DMS79 (cell line): ENCODE measurements at regions not wholly inside any gene's neighbourhood (a gene's known extent, or its start where the extent isn't known, plus 50 kb on each side); places are given as distances from the start of the nearest gene placed in this dataset.

Experiments
- DNase-seq: peaks from one replicate; lab custom pipeline; 2025; lab: John Stamatoyannopoulos, UW

DNA sequence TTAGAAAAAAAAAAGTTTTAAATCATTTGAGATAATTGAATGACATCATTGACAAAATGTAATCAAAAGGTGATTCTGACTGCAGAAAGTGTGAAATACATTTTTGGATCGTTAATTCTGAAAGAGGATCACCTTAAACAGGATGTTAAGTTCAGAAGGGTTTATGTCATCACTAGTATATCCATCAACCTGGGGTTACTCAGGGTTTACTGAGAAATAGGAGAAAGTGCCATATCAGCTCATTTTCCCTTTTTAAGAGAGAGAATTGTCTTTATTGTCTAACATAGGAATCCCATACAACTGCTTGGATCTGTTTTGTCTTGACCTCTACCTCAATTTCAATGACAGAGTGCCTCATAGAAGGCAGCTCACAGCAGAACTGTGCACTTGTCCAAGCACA is 466.1 kb upstream of the LINC00305 start:
- DNase-seq = no peak

DNA sequence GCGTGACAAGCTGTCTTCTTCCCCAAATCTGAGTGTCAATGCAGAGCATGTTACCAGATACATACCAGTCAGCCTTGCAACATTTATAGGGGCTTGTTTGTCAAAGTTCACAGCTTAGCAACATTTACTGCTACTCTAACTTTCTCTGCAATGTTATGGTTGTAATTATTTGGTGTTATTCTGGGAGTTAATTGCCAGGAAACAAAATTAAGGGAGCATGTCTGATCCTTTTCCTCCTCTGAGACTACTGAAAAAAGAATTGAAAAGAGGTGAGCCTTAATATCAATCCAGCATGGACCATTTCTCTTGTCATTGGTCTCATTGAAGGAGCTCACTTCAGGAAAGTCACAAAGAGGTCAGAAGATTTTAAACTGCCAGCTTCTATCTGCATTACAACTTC is 465.6 kb upstream of the LINC00305 start:
- DNase-seq = no peak

DNA sequence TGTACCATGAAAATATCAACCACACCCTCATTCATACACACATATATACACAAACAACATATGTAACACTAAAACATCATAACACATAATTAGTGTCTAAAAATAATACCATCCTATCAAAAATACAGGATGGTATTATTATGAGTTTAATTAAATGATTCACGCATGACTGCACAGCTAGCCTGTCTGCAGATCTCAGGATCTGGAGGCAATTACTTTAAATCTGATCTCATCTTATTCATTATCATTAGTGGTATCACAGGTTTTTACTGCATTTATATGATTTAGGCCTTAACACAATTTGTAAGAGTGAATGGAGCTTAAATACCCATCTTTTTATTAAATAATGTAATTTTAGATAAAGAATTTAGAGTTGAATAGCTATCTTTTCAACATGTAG is 443.4 kb upstream of the LINC00305 start:
- no peak for DNase-seq

DNA sequence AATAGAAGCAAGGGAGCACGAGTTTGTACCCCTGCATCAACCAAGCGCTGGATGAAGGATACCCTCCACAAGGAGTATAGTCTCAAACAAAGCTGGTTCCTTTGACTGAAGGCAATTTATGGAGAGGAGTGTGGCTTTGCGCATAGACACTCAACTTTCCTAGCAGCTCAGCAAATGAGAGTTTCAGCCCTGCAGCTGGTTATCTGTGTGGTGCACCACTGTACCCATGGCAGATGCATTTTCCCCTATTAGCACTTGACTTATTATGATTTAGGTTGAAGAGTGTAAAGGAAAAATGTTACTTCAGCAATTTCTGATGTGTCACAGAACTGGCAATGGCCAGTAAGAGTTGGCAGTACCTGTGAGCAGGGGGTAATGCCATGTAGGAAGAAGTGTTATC is 440.1 kb upstream of the LINC00305 start:
- DNase-seq = no peak

DNA sequence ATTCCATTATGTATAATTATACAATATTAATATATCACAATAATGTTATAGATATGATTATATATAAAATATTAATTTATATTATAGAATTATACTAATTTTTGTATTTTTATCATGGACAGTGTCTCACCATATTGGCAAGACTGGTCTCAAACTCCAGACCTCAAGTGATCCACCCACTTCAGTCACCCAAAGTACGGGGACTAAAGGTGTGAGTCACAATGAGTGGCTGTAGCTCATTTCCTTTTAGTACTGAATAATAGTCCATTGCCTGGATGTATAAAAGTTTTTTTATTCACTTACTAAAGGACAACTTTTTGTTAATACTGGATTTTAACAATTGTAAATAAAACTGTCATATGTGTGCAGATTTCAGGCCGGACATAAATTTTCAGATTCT is 417.6 kb upstream of the LINC00305 start:
- no peak for DNase-seq

DNA sequence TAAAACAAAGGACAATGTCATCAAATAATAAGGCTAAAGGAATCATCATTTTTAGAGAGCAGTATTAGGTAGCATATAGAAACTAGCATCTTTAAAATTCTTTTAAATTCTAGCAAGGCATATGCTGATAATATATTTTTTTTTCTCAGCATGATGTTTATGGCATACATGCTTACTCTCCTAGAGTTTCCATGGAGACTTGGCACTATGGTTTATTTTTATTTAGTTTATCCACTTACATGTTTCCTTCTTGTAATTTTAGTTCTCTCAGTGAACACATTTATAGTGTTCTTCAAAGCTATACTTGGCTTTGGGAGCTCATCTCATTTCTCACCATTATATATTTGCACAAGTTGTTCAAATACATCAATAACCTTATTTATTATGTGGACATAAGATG is 413.8 kb upstream of the LINC00305 start:
- DNase-seq = no peak

DNA sequence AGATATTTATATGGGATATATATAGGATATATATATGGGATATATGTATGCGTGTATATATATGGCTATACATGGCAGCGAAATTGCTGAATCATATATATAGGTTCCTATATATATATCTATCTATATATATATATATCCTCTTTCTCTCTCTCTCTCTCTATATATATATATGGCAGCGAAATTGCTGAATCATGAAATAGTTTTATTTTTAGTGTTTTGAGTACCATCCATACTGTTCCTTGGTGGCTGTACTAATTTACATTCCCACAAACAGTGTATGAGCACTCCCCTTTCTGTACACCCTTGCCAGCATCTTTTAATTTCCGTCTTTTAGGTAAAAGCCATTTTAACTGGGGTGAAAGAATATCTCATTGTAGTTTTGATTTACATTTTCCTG is 397.6 kb upstream of the LINC00305 start:
- DNase-seq = no peak

DNA sequence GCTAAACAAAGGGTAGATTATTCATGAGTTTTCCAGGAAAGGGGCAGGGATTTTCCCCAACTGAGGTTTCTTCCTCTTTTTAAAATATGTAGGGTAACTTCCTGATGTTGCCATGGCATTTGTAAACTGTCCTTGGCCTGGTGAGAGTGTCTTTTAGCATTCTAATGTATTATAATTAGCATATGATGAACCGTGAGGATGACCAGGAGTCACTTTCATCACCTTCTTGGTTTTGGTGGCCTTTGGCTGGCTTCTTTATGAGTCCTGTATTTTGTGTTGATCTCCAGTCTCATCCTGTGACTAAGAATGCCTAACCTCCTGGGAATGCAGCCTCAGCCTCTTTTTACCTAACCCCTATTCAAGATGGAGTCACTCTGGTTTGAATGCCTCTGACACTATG is 391.0 kb upstream of the LINC00305 start:
- DNase-seq = no peak

DNA sequence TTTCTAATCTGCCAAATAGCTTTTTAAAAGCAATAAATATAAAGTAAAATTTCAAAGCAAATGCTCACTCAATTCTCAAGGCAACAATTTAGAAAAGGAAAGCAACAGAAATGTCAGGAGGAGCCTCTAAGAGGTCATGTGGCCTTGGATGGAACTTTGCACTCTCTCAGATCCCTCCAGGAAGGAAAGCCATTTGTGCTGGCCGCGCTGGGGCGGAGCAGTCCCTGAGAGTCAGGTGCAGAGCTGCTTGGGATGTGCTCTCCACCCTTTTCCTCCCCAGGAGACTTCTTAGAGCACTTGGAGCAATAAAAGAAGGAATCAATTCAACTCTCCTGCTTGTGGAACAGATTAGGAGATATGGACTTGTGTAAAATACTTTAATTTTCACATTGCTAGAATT is 379.8 kb upstream of the LINC00305 start:
- DNase-seq = no peak

DNA sequence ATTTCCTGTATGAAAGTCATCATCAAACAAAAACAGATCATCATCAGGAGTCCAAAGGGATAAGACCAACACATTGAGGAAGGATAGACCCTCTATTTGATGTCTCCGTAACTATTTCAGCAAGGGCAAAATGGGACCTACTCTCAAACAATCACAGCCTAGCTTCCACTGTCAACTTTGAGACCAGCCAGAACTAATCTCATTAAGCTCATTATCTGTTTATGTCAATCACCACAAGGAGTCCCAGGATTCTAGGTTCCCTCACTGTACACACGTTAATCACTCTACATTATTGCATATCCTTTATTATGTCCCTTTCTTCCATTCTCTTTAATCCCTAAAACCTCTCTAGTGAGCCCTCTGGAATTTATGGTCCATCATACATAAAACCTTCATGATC is 370.3 kb upstream of the LINC00305 start:
- DNase-seq = no peak

DNA sequence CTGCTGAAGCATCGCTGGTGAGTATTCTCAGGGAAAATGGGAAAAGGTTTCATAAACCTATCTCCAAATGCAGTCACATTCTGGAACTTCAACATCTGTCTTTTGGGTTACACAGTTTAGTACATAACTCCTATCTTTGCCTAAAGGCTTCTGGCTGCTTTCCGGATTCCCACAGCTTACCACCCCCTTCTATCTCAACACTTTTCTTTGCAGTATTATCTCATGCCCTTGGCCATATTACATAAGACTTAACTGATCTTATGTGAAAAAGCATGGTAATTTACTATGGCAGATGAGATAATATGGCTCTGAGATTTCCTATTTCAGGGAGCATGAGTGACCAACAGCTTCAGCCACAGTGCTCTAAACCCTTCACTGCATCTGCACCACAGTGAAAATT is 369.3 kb upstream of the LINC00305 start:
- DNase-seq = no peak

DNA sequence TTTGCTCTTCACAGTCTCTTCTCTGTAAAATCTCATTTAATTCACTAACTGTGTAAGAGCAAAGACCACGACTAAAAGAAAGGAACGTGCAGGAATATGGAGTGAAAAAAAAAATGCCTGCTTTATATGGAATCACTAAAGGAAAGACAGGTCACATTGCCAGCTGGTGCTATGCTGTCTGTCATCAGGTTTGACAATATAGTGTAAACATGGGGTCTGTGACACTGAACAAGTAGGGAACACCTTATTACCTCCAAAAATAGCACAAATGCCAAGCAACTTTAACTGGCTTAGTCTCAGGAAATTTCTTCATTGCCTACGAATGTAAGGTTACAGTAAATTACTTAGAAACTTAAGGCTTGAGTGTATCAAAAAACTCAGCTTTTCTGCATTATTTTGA is 364.5 kb upstream of the LINC00305 start:
- DNase-seq = no peak

DNA sequence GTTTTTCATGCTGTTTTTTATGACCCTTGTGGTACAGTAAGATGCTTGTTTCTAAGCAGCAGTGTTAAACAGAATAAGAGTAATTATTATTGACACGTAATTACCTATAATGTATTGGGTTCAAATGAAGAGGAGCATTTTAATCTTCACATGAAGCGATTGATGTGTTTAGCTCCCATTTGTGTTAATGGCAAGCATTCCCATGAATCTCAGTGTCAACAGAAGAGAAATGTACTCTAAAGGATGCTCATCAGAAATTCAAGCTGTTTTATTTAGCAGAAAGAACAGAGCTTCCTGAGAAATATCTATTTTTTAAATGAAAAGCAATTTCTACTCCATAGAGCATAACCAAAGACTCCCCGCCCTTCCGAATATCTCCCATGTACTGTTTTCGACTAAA is 341.3 kb upstream of the LINC00305 start:
- no peak for DNase-seq

DNA sequence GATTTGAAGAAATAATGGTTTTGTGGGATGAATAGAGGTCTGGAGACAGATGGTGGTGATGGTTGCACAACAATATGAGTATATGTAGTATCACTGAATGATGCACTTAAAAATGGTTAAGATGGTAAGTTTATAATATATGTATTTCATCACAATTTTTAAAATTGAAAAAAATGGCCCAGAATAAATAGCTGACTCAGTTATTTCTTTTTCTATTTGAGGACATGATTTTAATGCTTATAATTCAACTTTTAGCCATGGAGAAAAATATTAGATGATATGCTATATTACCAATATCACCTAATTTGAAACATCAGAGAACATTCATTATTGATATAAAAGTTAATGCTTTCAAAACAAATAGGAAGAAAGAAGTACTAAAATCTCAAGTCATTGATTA is 339.8 kb upstream of the LINC00305 start:
- no peak for DNase-seq

DNA sequence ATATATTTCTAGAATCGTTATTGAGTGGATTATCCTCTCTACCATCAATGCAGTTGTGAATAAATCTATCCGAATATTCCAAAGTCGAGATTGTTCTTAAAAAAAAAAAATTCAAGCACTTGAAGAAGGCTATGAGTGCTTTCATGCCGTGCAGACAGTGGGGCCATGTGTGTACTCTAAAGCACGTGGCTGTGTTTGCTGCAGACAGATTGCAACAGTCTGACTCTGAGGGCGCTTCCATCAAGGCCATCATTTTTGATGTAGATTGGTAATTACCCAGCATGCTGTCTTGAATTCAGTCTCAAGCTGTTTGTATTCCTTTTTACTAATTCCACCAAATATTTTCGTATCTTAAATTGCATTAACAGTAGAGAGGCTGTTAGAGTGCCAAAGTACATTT is 325.9 kb upstream of the LINC00305 start:
- no peak for DNase-seq

DNA sequence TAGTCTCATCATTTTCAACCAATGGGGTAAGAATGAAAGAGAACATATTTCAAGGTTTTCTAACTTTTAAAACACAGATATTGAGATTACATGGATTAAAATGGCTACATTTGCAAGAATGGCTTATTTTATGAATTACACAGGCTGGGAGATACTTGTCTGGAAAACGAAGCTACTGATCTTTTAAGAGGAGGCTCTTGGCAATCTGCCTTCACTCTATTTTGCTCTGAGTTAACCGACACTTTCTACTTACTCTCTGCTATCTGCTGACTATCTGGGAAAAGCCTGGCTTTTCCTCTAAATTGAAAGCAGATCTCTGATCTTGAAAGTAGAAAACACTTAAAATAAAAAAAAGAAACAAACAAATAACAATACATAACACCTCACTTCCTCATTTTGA is 325.4 kb upstream of the LINC00305 start:
- no peak for DNase-seq

DNA sequence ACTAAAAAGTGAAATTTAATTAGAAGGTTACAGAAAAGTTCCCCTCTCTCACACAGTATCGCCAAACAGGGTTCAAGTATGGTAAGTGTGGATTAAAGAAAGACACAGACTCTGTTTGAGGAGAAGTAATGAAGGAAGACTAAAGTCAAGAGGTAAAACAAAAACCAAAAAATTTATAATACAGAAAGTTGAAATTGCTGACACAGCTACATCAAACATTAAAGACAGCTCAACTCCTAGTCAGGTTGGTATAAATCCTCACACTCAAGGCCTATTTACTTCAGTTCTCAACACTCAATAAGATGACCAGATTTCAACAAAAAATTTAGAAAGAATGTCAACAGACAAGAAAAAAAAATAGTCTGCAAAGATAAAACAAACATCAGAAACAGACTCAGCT is 300.5 kb upstream of the LINC00305 start:
- DNase-seq = no peak

DNA sequence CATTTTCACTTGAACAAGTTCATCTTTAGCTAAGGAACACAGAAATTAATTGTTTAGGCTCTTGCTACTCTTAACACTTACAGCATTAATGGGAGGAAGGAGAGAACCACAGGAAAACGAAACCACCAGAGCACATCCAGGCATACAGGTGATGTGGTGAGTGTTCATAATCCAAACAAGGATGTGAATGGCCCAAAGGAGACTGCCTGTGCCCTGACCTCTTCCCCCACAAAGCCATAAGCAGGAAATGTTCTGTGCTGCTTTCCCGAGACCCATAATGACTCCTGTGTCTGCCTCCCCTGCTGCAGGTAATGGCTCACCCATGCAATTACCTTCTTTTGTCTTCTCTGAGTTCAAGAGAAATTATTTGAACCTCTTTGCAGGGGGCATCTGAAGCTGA is 295.9 kb upstream of the LINC00305 start:
- DNase-seq = no peak

DNA sequence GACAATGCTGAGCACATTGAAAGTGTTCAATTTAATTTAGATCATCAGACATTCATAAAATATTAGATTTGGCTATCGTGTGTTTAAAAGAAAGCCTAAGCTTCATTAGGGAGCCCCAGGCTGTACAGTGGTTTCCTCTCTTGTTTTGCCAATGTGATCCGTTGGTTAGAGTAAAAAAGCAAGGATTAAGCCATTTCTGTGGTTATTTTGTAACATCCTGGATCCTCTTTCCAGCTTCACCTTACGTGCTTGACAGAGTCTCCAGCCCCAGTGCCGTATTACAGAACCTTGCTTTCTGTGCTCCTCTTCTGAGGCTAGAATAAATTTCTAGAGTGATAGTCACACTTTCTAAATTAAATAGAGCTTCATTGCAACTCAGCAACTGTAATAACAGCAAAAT is 289.3 kb upstream of the LINC00305 start:
- DNase-seq = no peak

DNA sequence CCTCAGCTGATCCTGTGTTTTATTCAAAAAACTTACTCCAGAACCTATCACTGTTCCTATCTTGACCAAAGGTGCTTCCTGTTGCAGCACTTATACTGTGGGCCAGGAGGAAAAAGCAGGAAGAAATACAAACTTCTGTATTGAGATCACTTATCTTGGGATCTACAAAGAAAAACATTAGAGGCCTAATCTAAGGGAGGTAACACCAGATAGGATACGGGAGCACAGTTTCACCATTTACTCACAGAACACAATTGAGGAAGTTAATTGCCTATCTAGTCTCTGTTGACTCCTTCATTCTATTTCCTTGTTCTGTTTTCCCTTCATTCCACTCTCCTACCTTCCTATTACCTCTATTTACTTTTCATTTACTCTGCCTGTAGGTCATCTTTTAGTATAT is 287.2 kb upstream of the LINC00305 start:
- DNase-seq = no peak

DNA sequence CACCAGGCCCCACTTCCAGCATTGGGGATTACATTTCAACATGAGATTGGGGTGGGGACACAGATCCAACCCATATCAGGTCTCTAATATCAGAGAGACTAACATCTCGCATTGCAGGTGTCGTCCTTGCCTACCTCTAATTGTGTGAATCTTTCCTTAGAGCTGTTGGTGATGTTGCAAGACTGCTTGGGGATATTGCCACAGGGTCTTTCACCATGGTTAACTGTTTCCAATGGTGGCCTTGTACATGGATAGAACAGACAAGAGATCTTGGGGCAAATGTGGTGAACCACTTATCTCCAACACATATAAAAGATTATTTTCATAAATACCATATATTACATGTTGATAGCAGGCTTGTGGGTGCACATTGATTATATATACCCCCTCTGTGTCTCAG is 270.3 kb upstream of the LINC00305 start:
- no peak for DNase-seq

DNA sequence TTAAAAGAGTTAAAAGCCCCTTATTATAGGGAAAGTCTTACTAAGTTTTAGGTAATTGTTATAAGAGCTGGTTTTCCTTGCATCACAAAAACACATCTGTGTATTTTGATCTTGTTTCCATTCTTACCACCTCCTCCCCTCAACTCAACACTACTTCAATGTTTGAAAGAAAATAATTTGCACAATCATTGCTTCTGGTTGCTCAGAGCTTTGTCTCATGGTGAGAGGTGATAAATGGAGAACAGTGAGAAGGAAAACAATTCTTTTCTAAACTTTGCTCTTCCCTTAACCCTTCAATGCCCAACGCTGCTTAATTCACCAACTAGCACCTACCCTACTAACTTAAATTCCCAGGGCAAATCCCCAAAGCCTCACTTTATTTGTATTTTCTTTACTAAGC is 268.1 kb upstream of the LINC00305 start:
- DNase-seq = no peak

DNA sequence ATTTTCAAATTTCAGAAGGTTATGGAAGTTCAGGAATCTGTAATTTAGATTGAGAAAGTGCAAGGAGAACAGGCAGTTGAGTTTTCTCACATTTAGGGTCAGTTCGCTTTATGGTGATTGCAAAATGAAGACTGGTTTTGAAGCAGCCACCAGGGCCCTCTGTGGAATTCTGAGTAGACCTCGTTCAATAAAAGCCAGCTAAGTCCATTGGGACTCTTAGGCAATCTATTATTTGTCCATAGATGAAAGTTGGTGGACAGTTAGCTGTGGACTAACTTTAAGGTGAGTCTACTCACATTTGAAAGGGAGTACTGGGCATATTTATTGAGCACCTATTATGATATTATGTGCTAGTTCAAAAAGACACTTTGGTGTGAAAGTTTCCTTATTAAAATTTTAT is 266.3 kb upstream of the LINC00305 start:
- DNase-seq = no peak

DNA sequence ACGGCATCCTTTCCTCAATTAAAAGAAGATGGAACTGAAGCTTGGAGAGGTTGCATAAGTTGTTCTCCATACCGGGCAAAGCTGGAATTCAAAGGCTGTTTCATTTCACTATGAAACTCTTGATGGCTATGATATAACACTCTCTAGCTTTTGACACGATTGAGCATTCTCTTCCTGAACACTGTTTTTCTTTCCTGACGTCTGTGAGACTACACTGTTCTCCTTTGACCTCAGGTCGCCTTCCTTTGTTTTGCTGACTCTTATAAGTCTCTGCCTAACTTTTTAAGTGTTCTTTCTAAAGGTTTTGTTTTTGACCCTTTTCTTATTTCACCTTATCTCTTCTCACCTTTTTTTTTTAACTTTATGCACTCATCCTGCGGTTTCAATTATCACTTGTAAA is 261.8 kb upstream of the LINC00305 start:
- DNase-seq = no peak

DNA sequence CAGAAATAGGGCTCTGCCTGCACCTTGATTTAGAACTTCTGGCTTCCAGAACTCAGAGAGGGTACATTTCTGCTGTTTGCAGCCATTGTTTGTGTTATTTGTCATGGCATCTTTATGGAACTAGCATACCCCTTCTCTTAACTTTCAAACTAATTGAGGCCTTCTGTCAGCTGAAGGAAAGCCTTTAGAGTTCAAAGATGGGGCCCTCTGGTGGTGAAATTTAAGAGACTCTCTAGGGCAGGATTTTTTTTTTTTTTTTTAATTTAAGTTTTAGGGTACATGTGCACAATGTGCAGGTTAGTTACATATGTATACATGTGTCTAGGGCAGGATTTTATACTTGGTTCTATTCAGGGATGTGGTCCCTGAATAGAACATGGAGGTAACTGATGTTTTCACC is 260.6 kb upstream of the LINC00305 start:
- DNase-seq = no peak
